NOMO-1 (cell line): ENCODE measurements at regions not wholly inside any gene's neighbourhood (a gene's known extent, or its start where the extent isn't known, plus 50 kb on each side); places are given as distances from the start of the nearest gene placed in this dataset.
"Not testable (repeated sequence)": the region's sequence is repeated elsewhere in the genome, so short reads cannot be mapped to it uniquely, and the experiment has no call there.

ENCODE experiments used
- DNase-seq, 2 experiments: peaks; one replicate each; lab custom pipeline; 2025; ENCODE audit not compliant: unreplicated experiment in 2 of 2; lab: John Stamatoyannopoulos, UW

GRCh38 chr1:60688221-60688620, 394.1 kb upstream of the NFIA start:
- DNase-seq: not testable (repeated sequence)

DNA sequence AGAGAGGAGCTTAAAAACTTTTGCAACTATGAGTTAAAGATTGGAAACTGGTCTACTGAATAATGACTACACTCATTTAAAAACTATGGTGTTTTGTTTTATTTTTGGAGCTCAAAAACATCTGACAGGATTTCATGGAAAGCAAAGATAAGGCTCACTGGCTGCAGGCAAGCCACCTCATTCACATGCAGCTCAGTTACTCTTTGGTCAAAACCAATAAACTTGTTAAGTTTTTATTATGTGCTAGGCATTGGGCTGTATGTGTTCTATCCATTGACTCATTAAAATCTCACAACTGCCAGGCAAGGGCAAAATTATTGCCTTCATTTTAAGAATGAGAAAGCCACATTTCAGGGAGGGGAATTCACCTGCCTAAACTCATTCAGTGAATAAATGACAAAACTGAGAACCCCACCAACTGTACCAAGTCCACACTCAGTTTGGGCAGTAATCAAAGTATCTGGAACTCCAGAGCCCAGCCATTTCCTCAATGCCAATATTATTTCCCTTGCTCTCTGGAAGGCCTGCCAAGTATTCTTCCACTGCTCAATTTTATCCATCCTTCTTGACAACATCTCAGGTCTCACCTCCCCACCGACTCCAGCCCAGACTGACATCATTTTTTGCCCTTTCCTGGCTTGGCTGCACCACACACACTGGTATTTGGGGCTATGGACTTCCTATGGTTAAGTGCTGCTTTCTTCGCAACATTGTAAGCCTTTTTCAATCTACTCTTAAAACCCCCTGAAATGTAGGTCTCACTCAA, 401.1 kb upstream of the NFIA start:
- DNase-seq: no peak

DNA sequence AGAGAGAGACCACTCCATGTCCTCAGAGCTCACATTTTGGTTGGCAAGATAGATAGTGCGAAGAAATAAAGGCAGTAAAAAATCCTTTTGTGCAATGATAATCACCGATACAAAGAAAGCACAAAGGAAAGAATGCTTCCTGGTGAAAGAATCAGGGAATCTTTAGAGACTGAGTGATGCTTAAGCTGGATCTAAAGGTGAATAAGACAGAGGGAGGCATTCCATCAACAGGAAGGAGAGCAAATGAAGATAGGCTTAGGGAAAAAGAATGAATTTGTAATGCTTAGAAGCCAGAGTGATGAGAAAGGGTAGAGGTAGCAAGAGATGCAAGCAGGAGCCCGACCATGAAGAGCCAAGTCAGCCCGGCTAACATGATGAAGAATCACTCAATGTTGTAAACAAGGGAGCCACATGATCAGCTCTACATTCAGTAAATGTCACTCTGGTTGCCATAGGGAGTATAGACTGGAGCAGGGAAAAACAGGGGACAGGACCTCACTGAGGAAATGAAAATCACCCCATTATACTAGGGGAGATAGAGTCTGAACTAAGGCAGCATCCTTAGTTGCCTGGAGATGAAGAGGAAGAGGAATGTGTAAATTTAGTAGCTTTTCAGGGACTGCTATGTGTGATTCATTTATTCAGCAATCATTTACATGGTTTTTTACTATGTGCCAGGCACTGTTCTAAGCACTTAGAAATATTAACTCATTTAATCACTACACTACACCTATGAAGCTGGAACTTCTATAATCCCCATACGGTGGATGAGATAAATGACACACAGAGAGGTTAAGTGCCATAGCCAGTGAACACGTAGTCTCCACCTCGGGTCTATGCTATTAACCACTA, 402.6 kb upstream of the NFIA start:
- no peak for DNase-seq

DNA sequence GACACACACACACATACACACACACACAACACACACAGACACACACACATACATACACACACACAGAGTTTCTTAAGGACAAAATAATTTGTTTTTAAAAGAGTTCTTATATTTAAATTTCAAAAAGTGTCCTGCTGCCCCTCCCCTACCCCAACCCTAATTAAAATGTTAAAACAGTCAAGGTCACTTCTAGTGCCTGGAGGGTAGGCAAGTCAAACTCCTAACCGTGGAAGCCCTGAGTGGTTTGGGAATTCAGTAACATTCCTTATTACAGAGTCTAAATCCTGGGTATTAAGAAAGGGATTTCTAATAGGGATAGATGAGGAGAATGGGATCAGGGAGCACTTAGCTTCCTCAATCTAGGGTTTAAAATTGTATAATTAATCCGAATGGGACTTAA, 403.6 kb upstream of the NFIA start:
- no peak for DNase-seq

DNA sequence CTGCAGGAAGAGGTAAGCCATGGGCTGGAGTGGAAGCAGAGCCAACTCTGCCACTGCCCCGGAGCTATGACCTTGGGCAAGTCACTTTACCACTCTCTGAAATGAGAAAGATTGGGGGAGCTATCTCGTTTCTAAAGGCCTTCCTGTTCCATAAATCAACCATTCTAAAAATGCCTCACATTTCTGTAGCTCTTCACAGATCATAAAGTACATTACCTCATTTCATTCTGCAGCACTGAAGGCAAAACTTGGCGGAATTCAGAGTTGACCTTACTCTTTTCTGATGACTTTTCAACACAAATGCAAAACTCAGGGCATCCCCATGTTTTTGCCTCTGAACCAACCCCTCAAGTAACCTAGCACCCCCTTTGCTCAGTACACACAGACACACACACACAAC, 404.0 kb upstream of the NFIA start:
- no peak for DNase-seq

GRCh38 chr1:60672449-60672848, 409.9 kb upstream of the NFIA start:
- DNase-seq: no peak

GRCh38 chr1:60670302-60670701, 412.1 kb upstream of the NFIA start:
- no peak for DNase-seq

DNA sequence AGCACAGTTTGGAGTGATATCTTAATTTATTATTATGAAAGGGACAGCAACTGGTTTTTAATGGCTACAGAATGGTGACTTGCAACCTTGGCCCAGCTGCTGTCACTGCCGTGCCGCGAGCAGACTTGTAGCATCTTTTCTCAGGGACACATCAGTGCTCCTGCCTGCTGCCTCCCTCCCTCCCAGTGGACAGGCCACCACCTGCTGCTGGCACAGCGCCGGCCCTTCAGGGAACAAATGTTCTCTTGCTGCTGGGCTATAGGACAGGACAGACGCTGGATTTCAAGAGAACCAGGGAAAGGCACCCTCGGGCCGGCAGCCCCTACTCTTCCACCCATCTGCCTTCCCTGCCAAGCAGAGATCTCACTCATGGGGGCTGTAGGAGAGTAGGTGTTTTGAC, 413.8 kb upstream of the NFIA start:
- DNase-seq: no peak

- no peak for DNase-seq
These were observed 417.1 kb upstream of the NFIA start for GRCh38 chr1:60665311-60665710.

DNA sequence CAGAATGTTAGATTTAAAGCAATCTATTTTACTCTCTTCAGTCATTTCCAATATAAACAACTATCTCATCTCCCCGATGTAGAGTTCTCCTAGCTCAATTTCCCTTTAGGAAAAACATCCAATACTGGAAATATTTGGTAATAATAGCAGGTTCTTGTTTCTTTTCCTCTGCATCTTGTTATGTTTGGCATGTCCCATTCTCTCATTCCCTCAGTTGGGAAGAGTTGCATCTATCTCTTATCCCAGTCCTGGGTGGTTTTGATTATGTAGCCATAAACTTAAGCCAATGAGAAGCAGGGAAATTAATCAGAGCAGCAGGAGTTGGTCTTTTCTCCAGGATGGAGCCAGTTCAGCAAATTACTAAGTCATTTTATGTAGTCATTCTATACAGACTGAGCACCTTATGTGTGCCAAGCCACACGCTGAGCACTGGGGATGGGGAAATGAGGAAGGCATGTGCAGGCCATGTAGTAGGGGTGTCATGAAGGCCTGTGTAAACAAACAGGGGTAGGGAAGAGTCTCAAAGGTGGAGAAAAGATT, 418.2 kb upstream of the NFIA start:
- no peak for DNase-seq

- DNase-seq: no peak
These were observed 419.8 kb upstream of the NFIA start for GRCh38 chr1:60662486-60663044.

- no peak for DNase-seq
These were observed 424.4 kb upstream of the NFIA start for GRCh38 chr1:60657926-60658325.

- DNase-seq: no peak
These were observed 426.5 kb upstream of the NFIA start for GRCh38 chr1:60655679-60656355.

GRCh38 chr1:60640033-60640551, 442.3 kb upstream of the NFIA start:
- DNase-seq: not testable (repeated sequence)

- no peak for DNase-seq
These were observed 443.1 kb upstream of the NFIA start for GRCh38 chr1:60639287-60639686.

DNA sequence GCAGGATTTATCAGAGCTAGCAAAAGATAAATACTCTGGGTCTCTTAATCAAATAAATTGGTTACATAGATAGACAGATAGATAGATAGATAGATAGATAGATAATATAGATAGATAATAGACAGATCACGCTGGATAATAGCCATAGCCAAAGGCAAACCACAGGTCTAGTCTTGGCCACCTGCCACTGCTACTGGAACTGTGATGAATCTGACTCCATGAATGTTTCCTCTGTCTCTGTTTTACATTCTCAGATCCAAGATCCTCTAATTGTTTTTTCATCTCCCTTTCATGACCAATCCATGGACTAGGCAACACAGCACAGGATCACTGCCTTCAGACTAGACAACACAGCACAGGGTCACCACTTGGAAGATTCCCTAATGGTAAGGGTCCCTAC, 444.7 kb upstream of the NFIA start:
- DNase-seq: no peak

DNA sequence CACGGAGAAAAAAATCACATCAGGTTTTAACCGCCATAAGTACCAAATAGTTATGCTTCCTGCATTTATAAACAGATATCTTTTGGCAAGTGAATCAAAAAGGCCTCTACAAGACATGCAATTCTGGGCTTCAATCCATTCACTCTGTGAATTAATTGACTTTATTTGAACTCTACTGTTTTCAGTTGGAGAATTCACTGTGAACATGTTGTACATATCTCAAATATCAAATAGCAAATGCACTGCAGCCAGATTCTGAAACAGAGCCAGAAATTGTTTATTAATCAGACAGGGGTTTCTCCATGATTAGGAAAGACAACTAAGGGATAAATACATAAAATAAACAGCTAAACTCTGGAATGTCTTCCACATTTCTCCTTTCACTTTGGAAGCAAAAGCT, 445.4 kb upstream of the NFIA start:
- DNase-seq: no peak

- no peak for DNase-seq
These were observed 448.3 kb upstream of the NFIA start for GRCh38 chr1:60634106-60634505.

- no peak for DNase-seq
These were observed 459.9 kb upstream of the NFIA start for GRCh38 chr1:60622486-60622885.

GRCh38 chr1:60621368-60621851, 461.0 kb upstream of the NFIA start:
- peak; percentile 27 to 38 for DNase-seq

- DNase-seq: no peak
These were observed 462.3 kb upstream of the NFIA start for GRCh38 chr1:60620087-60620486.
